Activated CD4-positive, alpha-beta T cell treated with anti-CD3 and anti-CD28 coated beads for 24 hours (primary cell): ENCODE measurements at regions not wholly inside any gene's neighbourhood (a gene's known extent, or its start where the extent isn't known, plus 50 kb on each side); places are given as distances from the start of the nearest gene placed in this dataset.

Experiments used
- DNase-seq, 2 donors: peaks; one replicate each; pipeline ENCODE4 v3.0.0-alpha.2; 2020; ENCODE audit warnings: low read depth in 2 of 2

DNA sequence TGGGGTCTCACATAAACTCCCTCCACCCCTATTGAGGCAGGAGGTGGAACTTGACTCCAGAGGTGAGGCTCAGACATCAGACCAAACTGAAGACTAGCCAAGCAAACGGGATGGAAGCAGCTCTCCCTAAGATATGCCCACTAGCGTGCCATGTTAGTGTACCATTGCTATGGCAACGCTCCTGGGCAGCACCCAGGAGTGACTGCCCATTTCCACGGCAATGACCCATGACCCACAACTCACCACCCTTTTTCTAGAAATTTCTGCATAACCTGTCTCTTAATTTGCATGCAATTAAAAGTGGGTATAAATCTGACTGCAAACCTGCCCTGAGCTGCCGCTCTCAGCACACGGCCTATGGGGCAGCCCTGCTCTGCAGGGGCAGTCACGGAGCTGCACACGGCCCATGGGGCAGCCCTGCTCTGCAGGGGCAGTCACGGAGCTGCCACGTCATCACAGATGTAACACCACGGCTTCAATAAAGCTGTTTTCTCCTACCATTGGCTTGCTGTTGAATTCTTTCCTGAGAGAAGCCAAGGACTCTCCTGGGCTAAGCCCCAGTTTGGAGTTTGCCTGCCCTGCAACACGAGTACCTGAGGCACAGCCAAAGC lies 164.3 kb downstream of the RBFOX3 start:
- DNase-seq = no peak

DNA sequence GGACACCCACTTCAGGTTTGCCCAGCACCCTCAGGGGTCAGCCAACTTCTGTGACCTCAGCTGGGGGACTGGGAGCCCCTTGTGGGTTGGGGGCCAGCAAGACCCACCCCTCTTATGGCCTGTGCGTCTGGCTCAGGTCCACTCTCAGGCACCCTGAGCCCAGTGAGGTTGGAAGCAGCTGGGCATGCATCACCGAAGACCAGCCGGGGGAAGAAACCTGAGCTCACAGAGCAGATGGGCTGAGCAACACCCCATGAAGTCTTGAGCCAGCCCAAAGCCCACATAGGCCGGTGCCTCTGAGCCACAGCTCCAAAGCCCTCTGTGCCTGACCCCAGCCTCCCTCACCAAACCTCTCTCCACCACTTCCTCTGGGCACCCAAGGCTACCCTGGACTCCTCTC lies 166.7 kb downstream of the RBFOX3 start:
- no peak for DNase-seq

DNA sequence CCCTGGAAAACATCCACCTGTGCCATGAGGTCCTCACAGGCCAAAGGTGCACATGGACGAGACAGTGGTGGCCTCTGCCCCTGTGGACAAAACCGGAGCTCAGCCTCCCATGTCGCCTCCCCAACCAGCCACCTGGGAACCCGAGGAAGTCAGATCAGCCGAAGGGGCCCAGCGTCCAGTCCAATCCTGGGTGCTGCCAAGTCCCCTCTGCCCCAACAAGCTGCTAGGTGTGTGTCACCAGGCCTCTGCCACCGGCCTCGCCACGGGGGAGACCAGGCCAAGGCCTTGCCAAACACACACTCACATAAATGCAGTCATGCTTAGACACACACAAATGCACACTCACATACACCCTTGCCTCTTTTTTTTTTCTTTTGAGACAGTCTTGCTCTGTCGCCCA lies 167.8 kb downstream of the RBFOX3 start:
- DNase-seq = no peak

DNA sequence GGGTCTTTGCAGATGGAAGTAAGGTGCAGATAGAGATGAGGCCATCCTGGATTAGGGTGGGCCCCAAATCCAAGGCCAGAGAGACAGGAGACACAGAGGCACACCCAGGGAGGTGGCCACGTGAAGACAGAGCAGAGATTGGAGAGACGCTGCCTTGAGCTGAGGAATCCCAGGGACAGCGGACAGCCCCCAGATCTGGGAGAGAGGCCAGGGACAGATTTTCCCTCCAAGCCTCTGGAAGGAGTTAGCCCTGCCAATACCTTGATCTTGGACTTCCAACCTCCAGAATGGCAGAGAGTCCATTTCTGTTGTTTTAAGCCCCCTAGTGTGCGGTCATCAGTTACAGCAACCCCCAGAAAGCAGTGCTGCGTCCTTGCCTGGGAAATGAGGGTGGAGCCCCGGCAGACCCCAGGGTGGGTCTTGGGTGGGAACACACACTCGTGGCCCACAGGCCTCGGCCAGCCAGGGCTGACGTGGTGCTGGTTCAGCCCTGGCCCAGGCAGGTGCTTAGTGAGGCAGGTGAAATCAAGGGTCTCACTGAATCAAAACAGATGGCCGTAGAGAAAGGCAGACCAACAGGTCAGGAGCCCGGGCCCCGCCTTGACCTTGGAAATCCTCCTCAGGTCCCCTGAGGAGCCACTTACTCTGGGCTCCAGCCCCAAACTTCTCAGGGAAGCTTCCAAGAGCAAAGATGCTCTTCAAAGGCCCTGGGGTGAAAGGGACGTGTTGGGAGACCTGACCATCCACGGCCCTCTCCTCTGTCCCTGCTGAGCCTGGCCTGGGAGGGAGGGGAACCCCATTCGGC lies 169.3 kb downstream of the RBFOX3 start:
- DNase-seq = no peak

DNA sequence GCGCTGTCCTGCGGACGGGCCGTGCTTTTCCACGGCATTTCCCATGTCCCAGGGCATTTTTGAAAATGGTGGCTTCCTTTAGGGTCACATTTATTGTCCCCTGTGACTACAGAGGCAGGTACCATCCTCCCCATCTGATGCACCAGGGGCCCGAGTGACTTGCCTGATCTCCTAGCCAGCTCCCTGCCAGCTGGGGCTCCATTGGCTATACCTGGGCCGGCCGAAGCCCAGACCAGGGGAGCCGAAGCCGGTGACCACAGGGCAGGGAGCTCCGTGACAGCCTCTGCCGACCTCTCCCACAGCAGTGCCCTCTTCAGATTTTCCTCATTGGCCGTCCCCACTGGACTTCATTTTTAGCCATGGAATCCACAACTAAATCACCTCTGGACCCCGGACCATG lies 170.6 kb downstream of the RBFOX3 start:
- DNase-seq = no peak

DNA sequence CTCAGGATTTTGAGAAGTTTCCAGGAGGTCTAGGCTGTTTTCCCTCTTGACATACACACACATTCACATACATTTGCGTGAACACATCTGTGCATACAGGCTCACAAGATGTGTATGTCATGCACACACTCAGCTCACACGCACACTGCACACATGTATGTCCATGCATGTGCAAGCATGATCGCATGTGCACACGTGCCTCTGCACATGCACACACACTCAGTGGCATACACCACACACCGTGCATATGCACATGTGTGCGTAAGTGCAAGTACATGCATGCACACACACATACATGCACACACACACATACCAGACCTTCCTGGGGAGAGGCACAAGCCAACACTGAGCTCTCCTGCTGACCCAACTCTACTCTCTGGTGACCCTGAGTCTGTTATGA lies 171.4 kb downstream of the RBFOX3 start:
- no peak for DNase-seq

DNA sequence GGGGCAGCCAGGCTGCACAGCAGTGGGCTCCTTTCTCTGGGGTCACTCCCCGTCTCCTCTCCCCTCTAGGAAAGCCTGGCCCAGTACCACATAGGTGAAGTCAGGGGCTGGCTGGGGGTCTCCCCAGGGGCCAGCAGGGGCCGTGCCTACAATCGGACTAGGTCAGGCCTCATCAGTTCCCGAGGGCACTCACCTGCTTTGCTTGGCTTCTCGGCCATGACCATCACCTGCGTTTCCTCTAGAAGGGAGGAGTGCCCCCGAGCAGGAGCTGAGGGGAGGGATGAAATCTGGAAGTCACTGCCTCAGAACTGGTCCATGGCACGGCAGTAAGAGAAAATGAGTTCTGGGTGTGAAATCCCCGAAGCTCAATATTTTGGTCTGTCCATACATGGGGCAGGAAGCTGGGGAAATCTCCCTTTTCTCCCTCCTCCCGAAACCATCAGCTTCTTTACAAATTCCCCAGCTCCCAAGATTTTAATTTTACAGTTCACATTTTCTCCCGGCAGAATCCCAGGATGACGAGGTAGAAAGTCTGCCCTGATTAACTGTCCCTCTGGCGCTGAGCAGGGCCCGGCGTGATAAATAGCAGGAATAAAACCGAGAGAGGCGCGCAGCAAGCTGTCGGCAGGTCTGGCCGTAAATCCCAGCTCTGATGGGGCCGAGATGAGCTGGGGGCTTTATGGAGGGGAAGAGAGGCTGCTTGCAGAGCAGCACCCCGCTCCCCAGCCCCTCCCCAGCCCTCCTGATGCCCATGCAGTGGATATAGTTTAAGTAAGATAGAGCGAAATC lies 172.1 kb downstream of the RBFOX3 start:
- DNase-seq = no peak

DNA sequence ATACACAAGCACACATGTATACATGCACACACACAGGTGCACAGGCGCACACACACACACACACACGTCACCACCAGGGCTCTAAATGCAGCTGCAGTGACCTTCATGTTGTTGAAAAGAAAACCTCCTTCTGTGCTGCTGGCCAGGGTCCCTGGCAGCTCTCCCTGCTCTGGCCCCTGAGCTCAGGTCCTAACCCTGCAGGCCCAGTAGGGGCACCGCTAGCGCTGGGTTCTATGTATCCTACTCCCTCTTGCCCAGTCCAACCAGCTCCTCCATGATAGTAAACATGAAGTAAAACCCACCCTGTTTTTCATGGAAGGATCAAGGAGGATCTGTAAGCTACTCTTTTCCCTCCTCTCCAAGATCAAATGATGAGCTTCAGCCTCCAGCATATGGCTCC lies 172.8 kb downstream of the RBFOX3 start:
- DNase-seq = no peak

DNA sequence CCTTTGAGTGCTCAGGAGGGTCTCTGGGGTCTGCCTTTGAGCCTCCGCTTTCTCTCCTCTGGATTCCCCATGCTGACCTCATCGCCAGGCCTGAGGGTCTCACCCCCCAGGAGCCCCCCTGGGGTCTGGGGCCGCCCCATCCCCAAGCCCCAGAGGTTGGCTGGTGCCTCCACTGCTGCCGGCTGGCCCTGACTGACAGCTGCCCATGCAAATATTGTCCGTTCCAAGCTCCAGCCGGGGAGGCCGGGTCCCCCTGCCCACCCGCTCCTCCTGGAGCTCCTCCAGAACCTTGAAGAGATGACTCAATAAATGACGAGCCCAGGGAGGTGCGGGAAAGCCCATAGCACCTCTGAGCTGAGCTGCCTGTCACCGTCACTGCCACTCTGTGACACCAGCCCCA lies 173.8 kb downstream of the RBFOX3 start:
- DNase-seq = no peak

DNA sequence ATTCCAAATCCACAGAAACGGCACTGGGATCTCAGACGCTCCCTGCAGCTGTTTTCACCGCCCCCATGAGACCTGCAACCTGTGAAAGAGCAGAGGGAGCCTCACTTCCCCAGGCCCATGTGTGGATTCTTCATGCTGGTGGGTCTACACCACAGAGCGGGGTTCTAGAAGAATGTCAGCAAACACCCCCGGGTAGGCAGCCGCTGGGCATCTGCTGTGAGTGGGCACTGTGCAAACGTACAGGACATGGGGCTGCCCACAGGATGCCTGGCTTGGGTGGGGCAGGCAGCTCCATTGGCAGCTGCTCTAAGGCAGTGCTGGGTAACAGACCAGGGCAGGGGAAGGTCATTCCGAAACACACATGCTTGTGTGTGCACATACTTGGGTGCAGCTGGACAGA lies 174.9 kb downstream of the RBFOX3 start:
- DNase-seq = no peak

DNA sequence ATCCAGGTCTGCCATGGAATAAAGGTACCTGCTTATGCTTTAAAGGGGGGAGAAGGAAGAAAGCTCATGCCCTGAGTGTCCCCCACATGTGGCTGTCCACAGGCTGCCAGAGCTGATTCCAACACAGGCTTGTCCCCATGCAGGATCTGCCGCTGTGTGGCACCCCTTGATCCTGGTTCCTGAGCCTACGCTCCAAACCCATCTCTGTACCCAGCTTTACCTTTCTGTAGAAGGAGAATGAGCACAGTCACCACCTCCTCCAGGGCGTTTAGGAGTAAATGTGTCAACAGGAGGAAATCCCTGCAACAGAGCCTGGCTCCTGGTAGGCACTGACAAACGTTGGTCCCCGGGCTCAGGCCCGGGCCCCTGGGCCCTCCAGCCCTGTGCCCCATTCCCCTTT lies 175.6 kb downstream of the RBFOX3 start:
- no peak for DNase-seq

DNA sequence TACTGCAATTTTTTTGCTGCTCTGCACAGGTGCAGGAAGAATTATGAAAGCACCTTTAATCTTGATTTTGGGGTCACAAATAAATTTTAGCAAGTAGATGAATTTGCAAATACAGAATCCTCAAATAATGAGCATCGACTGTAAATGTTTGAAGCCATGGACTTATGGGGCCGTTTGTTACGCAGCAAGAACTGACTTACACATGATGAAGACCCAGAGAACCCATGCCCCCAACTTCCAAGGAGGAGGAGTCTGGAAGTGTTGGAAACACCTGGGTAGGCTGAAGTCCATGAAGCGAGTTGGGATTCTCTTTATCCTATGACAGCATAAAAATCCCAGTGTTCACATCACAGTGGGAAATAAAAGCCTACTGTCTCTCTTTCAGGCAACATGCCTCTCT lies 176.6 kb downstream of the RBFOX3 start:
- no peak for DNase-seq

DNA sequence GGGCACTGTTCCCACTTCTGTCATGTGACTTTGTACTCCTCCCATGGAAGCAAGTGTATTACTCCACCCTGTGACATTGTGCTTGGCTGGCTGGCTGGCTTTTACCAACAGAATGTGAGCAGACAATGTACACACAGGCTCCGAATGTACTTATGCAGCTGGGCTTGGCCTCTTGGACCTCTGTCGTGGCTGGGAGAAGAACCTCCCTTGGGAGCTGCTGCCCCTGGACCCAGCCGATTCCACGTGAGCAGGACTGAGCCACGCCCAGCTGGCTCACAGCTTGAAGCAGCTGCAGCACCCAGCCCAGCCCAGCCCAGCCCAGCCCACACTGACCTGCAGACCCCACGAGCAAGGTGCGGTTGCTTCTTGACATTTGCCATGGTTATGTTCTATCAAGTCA lies 177.5 kb downstream of the RBFOX3 start:
- no peak for DNase-seq

DNA sequence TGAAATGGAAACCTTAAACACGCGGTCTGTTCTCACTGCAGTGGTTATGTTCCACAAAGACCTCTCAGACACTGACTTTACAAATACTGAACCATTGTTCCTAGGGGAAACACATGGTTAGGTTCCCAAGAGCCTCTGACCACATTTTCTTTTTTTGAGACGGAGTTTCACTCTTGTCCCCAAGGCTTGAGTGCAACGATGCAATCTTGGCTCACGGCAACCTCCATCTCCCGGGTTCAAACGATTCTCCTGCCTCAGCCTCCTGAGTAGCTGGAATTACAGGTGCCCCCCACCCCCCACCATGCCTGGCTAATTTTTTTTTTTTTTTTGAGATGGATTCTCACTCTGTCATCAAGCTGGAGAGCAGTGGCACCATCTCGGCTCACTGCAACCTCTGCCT lies 179.7 kb downstream of the RBFOX3 start:
- no peak for DNase-seq

DNA sequence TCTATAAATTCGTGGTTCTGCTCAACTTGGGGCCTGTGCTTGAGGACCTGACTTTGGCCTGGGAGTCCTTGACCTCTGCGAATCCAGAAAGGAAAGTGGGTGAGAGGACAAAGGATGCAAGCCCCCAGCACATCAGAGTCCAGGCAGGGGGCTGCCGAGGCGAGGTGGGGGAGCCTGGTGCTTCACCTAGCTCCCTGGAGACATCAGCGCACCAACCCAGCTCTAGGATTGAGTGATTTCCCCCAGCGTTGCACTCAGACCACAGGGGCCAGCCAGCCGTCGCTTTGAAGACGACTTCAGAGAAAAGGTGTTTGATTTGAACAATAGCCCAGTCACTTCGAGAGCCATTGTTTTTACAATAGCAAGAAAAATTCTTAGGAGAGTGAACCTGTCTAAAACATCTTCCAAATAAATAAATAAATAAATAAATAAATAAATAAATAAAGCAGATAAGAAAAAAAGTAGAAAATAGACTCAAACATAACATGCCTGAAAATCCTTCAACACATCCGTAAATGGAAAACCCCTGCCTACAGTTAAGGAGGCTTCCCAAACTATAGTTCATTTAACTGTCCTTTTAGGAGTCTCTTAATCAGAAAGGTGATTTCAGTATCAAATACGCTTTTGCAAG lies 180.9 kb downstream of the RBFOX3 start:
- no peak for DNase-seq

DNA sequence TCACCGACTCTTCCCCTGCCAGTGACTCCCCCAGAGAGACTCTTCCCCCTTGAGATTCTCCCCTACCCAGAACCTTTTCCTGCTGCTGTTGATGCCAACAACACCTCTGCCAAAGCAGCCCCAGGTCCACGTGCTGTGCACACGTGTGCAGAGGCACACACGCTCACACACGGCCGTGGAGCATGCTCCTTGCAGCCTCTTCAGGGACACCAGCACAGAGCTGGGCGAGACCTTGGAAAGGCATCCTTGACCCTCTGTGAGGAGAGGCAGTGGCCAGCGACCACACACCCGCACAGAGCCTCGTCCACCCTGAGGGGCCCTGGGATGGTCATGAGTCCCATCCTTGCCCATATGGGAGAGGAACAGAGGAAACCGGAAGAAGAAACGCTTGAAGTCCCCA lies 181.9 kb downstream of the RBFOX3 start:
- no peak for DNase-seq

DNA sequence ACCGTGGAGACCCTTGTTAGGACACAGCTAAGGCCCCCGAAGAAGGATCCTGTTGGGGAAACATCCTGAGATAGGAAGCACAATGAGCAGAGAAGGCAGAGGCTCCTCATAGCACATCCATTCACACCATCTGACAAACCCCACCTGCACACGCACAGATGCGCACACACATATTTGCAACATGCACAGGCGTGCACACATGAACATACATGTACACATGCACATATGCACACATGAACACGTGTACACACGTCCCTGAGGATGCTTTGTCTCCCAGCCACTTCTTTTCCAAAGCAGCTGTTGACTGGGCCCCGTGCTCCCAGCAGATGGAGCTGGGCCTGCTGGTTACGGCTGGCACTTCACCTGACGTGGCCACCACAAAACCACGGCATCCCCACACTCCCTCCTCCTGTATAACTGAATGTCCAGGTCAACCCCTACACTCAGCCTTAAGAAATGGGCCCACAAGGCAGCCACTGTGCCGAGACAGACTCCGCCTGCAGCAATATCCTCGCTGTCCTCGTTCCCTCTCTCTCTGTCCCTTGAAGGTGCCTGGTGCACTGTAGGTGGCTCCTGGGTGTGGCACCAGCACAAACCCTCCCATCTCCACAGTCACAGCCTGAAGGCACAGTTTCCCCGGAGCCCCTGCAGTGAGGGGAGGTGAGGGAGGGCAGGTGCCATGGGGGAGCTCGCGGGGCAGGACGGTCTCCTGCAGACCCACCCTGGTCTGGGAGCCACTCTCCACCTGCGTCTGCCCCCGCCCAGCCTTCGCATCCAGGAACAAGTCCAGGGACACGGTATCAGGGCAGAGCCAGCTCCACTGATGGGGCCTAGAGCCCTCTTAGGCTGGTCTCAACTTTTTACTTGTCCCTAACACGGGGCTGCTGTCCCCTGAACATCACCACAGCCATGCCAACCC lies 183.0 kb downstream of the RBFOX3 start:
- DNase-seq = no peak

DNA sequence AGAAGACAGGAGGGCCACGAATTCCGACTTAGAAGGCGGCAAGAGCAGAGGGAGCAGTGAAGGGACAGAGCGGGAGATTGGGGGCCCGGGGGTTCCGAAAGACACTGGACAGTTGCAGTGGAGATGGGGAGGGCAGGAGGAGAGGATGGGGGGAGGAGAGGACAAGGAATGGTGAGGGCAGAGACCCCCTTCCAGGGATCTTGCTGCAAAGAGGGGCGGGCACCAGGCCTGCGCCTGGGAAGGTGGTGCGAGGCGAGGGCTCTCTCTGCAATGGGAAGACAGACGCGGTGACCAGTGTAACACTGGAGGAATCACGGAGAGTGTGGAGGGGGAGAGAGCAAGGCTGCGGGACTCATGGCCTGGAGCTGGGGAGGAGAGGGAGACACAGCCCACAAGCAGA lies 185.2 kb downstream of the RBFOX3 start:
- no peak for DNase-seq

DNA sequence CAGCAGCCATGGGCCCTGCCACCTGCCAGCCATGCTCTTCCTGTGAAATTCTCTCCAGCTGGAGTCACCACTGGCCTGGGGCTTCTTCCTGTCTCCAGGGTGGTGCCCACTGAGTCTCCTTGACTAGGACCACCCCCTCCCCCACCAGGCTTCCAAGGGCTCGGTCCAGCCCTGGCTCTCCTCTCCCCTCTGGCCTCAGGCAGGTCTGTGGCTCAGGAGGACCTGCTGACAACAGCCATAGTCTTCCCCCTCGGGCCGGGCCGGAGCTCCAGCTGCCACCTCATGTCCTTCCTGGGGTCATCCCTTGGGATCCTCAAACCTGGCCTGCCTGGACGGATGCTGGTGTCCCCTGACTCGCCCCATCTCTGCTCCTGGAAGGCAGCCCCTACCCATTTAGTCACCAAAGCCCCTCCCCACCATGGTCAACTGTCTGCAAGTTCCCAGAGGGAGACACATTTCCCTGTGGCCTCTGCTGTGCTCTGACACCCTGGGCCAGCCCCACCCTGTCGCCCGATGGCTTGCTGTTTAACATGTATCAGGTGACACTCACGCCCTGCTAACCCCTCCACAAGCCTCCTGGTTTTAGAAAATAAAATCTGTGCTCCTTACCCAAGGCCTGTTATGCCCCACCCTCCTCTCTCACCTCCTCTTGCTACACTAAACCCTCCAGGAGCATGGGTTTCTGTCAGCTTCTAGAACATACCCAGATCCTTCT lies 186.2 kb downstream of the RBFOX3 start:
- DNase-seq = no peak

DNA sequence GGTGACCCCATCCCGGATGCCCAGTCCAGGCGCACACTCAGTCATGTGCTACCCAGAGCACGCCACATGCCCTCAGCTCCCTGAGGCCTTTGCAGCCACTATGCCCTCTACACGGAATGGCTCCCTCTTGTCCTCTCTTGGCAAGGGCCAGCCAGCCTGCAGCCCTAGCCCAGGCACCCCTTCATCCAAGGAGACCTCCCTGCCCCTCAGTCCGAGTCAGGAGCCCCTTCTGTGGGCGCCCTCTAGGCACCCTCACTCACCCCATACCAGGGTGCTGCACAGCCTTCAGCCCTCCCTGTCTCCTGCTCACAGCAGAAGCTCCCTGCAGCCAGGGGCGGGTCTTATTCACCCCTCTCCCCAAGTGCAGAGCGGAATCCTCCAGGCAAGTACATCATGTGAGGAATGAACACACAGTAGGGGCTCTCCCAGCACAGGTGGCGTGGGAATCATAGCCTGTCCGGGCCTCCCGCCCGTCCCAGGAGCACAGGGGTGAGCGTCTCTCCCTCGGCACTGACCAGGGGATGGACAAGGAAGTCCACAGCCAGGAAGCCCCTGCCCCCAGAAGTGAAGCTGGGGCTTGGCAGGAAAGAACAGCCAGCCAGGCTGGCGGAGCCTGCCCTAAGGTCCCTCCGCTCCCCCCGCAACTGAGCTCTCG lies 186.9 kb downstream of the RBFOX3 start:
- DNase-seq = no peak
